Activated CD8-positive, alpha-beta T cell treated with anti-CD3 and anti-CD28 coated beads, Interleukin-2, amount 10 ng/mL, durations not matched to agents 7 days and 5 days (primary cell): ENCODE measurements at regions not wholly inside any gene's neighbourhood (a gene's known extent, or its start where the extent isn't known, plus 50 kb on each side); places are given as distances from the start of the nearest gene placed in this dataset.

ENCODE experiments used
- ATAC-seq: fragments of 150-1000 bp; cut with Tn5 transposase; one replicate; pipeline ENCODE4 v1.10.0; 2021; ENCODE audit warnings: moderate library complexity
- CTCF ChIA-PET: fragments of 350-600 bp; sonication (Branson Sonifier 250); formaldehyde crosslinking; loops from one replicate; lab custom pipeline; 2021; ENCODE audit warnings: antibody characterized with exemption; lab: Charles Lee
- POLR2A ChIA-PET: fragments of 350-600 bp; sonication (Branson Sonifier 250); formaldehyde crosslinking; loops from one replicate; lab custom pipeline; 2021; ENCODE audit warnings: antibody characterized with exemption; lab: Charles Lee
- DNase-seq: peaks from one replicate; pipeline ENCODE4 v3.0.0-alpha.2; 2020
- H3K27ac Mint-ChIP-seq: one replicate; pipeline ENCODE4 v1.8.0; 2021; ENCODE audit warnings: mild to moderate bottlenecking, mixed read lengths
- H3K27me3 Mint-ChIP-seq: one replicate; pipeline ENCODE4 v1.8.0; 2021; ENCODE audit warnings: low read depth, mixed read lengths
- H3K36me3 Mint-ChIP-seq: one replicate; pipeline ENCODE4 v1.8.0; 2021; ENCODE audit warnings: low read depth, mixed read lengths
- H3K4me1 Mint-ChIP-seq: one replicate; pipeline ENCODE4 v1.8.0; 2021; ENCODE audit warnings: low read depth, mixed read lengths
- H3K4me3 Mint-ChIP-seq: one replicate; pipeline ENCODE4 v1.8.0; 2021; ENCODE audit warnings: mild to moderate bottlenecking, mixed read lengths
- H3K9me3 Mint-ChIP-seq: one replicate; pipeline ENCODE4 v1.8.0; 2022; ENCODE audit warnings: mixed read lengths; ENCODE audit not compliant: insufficient read depth

DNA sequence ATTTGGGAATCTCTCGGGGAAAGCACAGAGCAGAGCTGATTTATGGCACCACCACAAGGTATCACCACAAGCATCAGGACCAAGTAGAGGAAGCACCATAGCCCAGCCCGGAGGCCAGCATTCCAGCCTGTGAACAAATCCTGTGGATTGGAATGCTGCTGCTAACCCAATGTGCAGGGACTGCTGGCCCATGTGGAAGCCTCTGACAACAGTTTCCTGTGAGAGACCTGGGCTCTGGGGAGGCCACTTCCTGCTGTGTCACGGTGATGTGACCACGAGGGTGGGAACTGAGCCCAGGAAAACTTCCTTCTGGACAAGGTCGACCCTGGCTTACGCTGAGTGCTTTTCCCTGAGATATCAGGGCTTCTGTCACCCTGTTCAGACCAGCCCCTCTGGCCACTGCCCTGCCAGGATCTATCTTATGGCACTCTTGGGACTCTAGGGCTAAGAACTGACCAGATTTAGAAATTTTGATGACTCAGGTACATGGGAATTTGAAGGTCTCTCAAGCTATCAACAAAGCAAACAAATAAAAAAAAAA is 88.3 kb upstream of the NGF start:
- no peaks in the 10 kb centered on the region for H3K4me1 Mint-ChIP-seq
- ATAC-seq: no peak
- H3K27me3 Mint-ChIP-seq: no peaks in the 10 kb centered on the region
- H3K36me3 Mint-ChIP-seq: no peaks in the 10 kb centered on the region
- no peak overlapping the region for H3K4me3 Mint-ChIP-seq
- CTCF ChIA-PET: no interaction called here
- no peak overlapping the region for H3K27ac Mint-ChIP-seq
- H3K9me3 Mint-ChIP-seq: no peaks in the 10 kb centered on the region
- DNase-seq: no peak
- POLR2A ChIA-PET: no interaction called here

DNA sequence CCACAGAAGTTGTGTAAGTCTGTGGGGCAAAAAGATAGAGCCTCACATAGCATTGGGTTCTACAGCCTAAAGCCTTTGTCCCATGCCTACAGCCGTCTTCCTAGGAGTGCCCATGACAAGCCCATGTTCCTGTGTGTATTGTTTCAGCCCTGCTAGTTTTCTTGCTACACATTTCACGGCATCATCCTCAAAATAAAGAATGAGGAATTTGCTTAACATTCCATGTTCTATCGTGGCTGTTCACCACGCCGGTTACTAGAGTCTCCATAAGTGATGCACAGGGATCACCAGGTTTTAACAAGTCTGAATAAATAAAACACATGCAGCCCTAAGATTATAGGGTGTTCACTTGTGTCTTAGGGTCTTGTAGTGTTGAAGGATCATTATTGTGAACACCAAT is 87.4 kb upstream of the NGF start:
- no peaks in the 10 kb centered on the region for H3K4me1 Mint-ChIP-seq
- no peak overlapping the region for H3K27ac Mint-ChIP-seq
- CTCF ChIA-PET: no interaction called here

DNA sequence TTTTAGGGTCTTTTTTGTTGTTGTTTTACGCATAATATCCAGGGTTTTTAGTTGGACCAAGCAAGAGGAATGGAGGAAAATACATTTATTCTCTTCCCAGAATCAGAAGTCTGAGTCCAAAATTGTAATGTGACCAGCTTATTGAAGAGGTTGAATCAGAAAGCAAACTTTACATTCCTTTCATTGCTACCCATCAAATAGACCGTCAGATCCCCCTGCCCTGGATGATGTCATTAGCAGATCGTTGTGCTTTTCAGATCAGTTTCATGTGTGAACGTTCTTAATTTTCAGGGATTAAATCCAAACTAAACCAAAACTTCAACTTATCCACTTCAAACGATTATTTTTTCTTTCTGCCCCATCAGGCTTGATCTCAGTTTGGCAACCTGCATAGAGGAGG is 85.7 kb upstream of the NGF start:
- H3K27me3 Mint-ChIP-seq: no peaks in the 10 kb centered on the region
- H3K36me3 Mint-ChIP-seq: no peaks in the 10 kb centered on the region
- DNase-seq (no peak), ATAC-seq (no peak)
- POLR2A ChIA-PET: no interaction called here
- H3K27ac Mint-ChIP-seq: no peak overlapping the region
- CTCF ChIA-PET: no interaction called here
- H3K4me3 Mint-ChIP-seq: no peak overlapping the region
- H3K9me3 Mint-ChIP-seq: no peaks in the 10 kb centered on the region
- H3K4me1 Mint-ChIP-seq: no peaks in the 10 kb centered on the region

More for the DNA sequence above, 87.4 kb upstream of the NGF start:
- Mint-ChIP-seq H3K9me3 (no peaks in the 10 kb centered on the region), H3K36me3 (no peaks in the 10 kb centered on the region), H3K4me3 (no peak overlapping the region), H3K27me3 (no peaks in the 10 kb centered on the region)
- ATAC-seq: no peak
- no peak for DNase-seq
- POLR2A ChIA-PET: no interaction called here

DNA sequence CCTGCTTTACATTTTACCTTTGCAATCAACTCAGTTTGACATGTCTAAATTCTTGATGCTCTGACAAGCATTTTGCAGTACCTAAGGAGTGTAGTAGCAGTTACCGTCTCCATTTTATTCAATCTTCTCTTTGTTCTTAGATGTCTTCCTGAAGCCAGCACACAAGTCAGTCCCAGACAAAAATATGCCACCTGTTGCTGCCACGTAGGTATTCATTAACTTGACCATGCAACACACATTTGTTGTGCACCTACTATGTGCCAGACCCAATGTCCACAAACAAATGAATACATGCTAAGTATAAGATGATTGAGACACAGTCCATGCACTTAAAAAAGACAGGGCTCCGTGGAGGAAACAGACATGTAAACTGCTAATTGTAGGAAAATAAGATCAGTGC is 81.5 kb upstream of the NGF start:
- CTCF ChIA-PET: no interaction called here
- Mint-ChIP-seq H3K4me1 (no peaks in the 10 kb centered on the region), H3K9me3 (no peaks in the 10 kb centered on the region), H3K27me3 (no peaks in the 10 kb centered on the region), H3K27ac (no peak overlapping the region), H3K36me3 (no peaks in the 10 kb centered on the region), H3K4me3 (no peak overlapping the region)
- POLR2A ChIA-PET: no interaction called here
- no peak for ATAC-seq
- no peak for DNase-seq

DNA sequence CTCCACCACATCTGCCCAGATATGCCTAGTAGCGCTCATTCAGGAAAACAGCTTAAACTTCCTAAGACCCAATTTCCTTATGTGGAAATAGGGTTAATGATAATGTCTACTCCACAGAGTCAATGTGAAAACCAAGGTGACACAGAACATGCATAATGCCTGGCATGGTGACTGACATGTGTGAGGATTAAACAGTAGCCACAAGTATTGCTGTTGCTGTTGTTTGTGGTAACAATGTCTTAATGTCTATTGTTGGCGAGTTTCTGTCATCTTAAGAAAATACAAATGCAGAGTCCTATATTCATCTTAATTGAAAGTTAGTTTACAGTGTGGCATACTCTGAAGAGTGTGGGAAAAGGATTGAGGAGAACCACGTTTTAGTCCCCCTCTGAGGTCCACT is 75.6 kb upstream of the NGF start:
- DNase-seq (no peak), ATAC-seq (no peak)
- no peaks in the 10 kb centered on the region for H3K4me1 Mint-ChIP-seq
- H3K36me3 Mint-ChIP-seq: no peaks in the 10 kb centered on the region
- ChIA-PET CTCF (no interaction called here), POLR2A (no interaction called here)
- no peak overlapping the region for H3K4me3 Mint-ChIP-seq
- H3K9me3 Mint-ChIP-seq: no peaks in the 10 kb centered on the region
- no peak overlapping the region for H3K27ac Mint-ChIP-seq
- H3K27me3 Mint-ChIP-seq: no peaks in the 10 kb centered on the region

DNA sequence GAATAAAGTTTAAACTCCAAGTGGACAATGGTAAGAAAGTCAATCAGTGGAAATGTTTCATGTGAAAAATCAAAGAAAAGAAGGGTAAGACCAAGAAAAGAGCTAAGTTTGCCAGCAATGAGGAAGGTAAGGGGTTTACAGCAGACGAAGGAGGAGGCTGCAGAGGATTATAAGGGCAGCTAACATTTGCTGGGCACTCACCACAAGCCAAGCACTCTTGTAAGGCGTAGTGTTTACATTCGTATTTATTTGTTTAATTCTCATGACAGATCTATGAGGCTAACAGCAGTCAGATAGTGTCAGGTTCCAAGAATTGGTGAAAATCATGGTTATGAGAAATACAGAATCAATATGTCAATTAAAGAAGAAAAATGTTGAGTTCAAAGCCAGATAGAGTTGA is 75.2 kb upstream of the NGF start:
- Mint-ChIP-seq H3K4me3 (no peak overlapping the region), H3K27me3 (no peaks in the 10 kb centered on the region), H3K36me3 (no peaks in the 10 kb centered on the region), H3K27ac (no peak overlapping the region), H3K4me1 (no peaks in the 10 kb centered on the region), H3K9me3 (no peaks in the 10 kb centered on the region)
- DNase-seq: no peak
- ChIA-PET CTCF (no interaction called here), POLR2A (no interaction called here)
- no peak for ATAC-seq

DNA sequence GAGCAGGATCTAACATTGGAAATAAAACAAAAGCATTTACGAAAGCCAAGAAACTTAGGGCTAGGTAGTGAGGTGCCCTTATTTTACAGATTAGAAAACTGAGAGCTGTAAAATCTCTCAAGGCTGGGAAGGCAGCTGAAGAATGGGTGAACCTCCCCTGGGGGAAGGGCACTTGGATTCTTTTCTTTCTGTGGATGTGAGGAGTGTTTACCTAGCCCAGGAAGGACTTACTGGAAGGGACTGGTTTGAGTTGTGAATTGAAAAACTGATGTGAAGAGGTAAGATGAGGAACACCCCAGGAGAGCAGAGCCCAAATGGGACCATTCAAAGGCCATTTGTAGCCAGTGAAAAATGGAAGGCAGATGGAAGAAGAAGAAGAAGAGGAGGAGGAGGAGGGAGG is 74.7 kb upstream of the NGF start:
- Mint-ChIP-seq H3K9me3 (no peaks in the 10 kb centered on the region), H3K36me3 (no peaks in the 10 kb centered on the region), H3K27me3 (no peaks in the 10 kb centered on the region), H3K4me3 (no peak overlapping the region), H3K27ac (no peak overlapping the region), H3K4me1 (no peaks in the 10 kb centered on the region)
- ChIA-PET CTCF (no interaction called here), POLR2A (interaction anchor here (0.6 kb wide), 1 partner anchor 344 kb away, joined by 3 read pairs; no protein-coding TSS in a partner anchor)
- ATAC-seq (no peak), DNase-seq (no peak)

DNA sequence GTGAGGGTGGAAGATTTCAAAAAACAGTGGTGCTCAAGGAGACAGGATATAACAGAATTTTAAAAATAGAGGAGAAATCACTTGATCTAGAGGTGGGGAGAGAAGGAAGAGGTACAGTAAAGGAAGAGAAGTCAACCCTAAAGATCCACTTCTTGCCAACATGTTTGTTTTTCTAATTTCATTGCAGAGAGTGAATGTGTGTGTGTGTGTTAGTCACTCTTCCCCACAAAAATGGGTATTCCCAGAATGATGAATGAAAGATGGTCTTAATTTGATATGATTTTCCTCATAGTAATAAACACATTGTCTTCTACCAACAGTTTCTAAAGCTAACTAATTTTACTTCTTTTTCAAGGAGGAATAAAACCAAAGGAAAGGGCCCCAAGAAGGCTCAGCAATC is 74.2 kb upstream of the NGF start:
- no peaks in the 10 kb centered on the region for H3K36me3 Mint-ChIP-seq
- no peaks in the 10 kb centered on the region for H3K4me1 Mint-ChIP-seq
- no peak overlapping the region for H3K4me3 Mint-ChIP-seq
- H3K27me3 Mint-ChIP-seq: no peaks in the 10 kb centered on the region
- POLR2A ChIA-PET: interaction anchor here (0.6 kb wide), 1 partner anchor 345 kb away, joined by 3 read pairs; no protein-coding TSS in a partner anchor
- DNase-seq: no peak
- no peaks in the 10 kb centered on the region for H3K9me3 Mint-ChIP-seq
- CTCF ChIA-PET: no interaction called here
- no peak for ATAC-seq
- no peak overlapping the region for H3K27ac Mint-ChIP-seq

DNA sequence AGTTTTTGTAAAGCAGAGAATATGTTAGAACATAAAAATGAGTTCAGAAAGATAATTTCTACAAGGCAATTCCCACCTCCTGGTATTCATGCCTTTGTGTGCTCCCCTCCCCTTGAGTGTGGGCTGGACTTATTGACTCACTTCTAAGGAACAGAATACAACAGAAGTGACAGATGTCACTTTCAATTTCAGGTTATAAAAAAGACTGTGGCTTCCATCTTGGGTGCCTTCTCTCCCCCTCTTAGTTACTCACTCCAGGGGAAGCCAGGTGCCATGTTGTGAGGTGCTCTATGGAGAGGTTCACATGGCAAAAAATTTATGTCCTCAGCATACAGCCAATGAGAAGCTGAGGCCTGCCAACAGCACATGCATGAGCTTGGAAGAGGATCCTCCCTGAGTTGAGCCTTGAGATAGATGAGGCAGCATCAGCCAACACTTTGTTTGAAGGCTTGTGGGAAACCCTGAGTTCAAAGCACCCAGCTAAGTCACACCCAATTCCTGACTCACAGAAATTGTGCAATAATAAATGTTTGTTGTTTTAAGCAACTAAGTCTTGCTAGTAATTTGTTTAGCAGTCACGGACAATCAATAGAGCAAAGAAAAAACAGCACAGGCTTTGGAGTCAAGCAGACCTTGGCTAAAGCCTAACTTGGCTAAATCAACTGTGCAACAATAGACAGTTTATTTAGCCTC is 73.5 kb upstream of the NGF start:
- H3K36me3 Mint-ChIP-seq: no peaks in the 10 kb centered on the region
- H3K4me3 Mint-ChIP-seq: no peak overlapping the region
- H3K27ac Mint-ChIP-seq: no peak overlapping the region
- no peaks in the 10 kb centered on the region for H3K4me1 Mint-ChIP-seq
- no peak for DNase-seq
- H3K27me3 Mint-ChIP-seq: no peaks in the 10 kb centered on the region
- ChIA-PET CTCF (no interaction called here), POLR2A (no interaction called here)
- no peak for ATAC-seq
- no peaks in the 10 kb centered on the region for H3K9me3 Mint-ChIP-seq

DNA sequence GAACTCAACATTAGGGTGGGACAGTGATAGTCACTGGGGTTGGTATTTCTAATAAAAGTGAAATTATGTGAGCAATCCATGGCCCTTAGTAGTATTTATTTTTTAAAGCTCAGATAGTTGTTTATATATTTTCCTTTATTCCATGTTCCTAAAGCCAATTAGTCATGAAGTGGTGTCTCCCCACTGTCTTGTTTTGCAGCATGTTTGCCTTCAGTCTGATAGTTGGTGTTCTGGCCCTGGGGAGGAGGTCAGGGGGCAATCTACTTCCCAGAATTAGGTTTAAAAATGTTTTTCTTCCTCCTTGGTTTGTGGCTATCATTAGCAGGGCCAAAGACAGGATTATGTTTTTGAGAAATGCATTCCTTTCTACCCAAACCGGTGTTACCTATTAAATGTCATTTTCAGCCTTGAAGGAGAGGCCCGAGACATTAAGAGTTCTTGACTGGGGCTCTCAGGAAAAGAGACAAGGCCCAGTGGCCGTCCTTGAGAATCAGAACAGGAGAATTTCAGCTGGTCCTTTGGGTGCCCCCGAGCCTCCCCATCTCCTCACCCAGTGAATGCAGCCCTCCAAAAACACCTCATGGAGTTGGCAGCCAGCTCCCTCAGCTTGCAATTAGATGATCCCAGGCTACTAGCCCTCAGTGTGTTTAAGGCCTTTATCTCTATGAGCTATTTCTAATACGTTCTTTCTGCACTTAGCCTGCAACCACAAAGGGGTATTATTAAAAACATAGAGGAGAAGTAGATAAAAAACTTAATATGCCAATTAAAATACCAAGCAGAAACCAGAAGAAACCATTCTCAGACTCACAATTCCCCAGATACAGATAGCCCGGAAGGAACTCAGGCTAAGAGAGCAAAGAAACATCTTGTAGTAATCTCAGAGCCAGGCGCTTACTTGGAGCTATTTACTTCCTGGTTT is 71.3 kb upstream of the NGF start:
- ChIA-PET CTCF (no interaction called here), POLR2A (no interaction called here)
- no peaks in the 10 kb centered on the region for H3K36me3 Mint-ChIP-seq
- no peak overlapping the region for H3K27ac Mint-ChIP-seq
- ATAC-seq: no peak
- no peaks in the 10 kb centered on the region for H3K9me3 Mint-ChIP-seq
- no peaks in the 10 kb centered on the region for H3K4me1 Mint-ChIP-seq
- no peak overlapping the region for H3K4me3 Mint-ChIP-seq
- DNase-seq: no peak
- H3K27me3 Mint-ChIP-seq: no peaks in the 10 kb centered on the region

DNA sequence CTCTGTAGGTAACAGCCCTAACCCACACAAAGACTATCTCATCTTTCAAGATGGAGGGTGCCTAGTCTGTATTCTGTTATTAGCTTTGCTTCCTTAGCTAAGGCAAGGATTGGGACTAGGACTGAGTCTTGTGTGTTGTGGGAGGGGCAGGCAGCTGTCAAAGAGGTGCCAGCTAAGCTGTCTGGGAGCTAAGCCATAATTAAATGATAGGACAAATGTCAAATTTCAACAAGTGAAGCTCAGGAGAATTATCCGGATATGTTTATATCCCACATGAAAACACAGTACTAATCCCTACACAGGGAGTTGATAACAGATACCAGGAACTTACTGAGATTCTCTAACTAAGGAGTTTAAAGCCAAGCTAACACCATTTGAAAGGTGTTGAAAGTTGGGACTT is 70.5 kb upstream of the NGF start:
- DNase-seq (no peak), ATAC-seq (no peak)
- CTCF ChIA-PET: no interaction called here
- Mint-ChIP-seq H3K4me1 (no peaks in the 10 kb centered on the region), H3K36me3 (no peaks in the 10 kb centered on the region), H3K9me3 (no peaks in the 10 kb centered on the region), H3K27ac (no peak overlapping the region), H3K4me3 (no peak overlapping the region), H3K27me3 (no peaks in the 10 kb centered on the region)
- POLR2A ChIA-PET: no interaction called here

DNA sequence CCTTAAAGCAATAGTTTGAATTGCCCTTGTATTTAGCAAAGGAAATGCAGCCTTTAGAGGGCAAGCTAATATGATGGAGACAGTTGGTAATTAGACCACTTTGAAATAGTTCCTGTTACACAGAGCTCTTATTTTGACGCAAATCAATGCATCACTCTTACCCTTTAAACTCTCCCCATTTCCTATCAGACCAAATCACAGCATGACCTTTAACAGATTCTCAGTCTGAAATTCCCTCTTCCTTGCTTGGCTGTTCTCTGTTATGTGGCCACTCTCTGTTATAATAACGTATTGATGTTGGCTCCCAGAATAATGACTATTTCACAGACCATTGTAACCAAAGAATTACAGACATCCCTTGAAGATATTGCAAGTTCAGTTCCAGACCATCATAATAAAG is 66.9 kb upstream of the NGF start:
- Mint-ChIP-seq H3K4me1 (no peaks in the 10 kb centered on the region), H3K9me3 (no peaks in the 10 kb centered on the region), H3K36me3 (no peaks in the 10 kb centered on the region), H3K27ac (no peak overlapping the region), H3K27me3 (no peaks in the 10 kb centered on the region), H3K4me3 (no peak overlapping the region)
- ATAC-seq (no peak), DNase-seq (no peak)
- CTCF ChIA-PET: no interaction called here
- POLR2A ChIA-PET: no interaction called here
